ENCODE measurements at regions not wholly inside any gene's neighbourhood (a gene's known extent, or its start where the extent isn't known, plus 50 kb on each side); places are given as distances from the start of the nearest gene placed in this dataset.

DNA sequence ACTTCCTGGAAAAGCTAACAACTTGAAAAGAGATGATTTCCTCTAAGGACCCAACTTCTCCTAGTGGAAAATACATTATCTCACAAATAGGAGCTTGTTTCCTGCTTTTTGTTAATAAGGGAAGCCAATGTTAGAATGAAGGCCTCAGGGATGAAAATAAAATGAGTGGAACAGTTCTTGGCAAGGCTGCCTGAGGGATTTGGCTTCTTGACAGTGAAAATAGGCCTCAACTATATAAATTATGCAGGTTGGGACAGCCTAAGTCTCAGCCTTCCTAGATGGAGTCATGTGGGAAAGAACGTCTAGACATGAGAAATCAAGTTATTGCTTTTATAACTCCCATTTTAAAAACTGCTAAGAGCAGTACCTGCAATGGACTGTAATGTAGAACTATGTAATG lies 92.8 kb upstream of the FIBIN start:
- TF ChIP-seq, protein P1, sequence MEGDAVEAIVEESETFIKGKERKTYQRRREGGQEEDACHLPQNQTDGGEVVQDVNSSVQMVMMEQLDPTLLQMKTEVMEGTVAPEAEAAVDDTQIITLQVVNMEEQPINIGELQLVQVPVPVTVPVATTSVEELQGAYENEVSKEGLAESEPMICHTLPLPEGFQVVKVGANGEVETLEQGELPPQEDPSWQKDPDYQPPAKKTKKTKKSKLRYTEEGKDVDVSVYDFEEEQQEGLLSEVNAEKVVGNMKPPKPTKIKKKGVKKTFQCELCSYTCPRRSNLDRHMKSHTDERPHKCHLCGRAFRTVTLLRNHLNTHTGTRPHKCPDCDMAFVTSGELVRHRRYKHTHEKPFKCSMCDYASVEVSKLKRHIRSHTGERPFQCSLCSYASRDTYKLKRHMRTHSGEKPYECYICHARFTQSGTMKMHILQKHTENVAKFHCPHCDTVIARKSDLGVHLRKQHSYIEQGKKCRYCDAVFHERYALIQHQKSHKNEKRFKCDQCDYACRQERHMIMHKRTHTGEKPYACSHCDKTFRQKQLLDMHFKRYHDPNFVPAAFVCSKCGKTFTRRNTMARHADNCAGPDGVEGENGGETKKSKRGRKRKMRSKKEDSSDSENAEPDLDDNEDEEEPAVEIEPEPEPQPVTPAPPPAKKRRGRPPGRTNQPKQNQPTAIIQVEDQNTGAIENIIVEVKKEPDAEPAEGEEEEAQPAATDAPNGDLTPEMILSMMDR (conservative IDR thresholded peaks at IDR 0.05) = no peak
- no peak for TF ChIP-seq ZFX (IDR thresholded peaks at IDR 0.05)
